PC-3 (cell line): ENCODE measurements at regions not wholly inside any gene's neighbourhood (a gene's known extent, or its start where the extent isn't known, plus 50 kb on each side); places are given as distances from the start of the nearest gene placed in this dataset.

Source experiments
- ATAC-seq: fragments of 200-7000 bp; cut with Tn5 transposase; 2 replicates; pipeline ENCODE4 v1.9.1; 2020; ENCODE audit warnings: mild to moderate bottlenecking, moderate library complexity
- BruUV-seq: library from RNA; stranded (reverse); fragments of 400-500 nt; replicated peaks from 2 replicates; lab custom pipeline; 2021; lab: Mats Ljungman, UMichigan
- CTCF ChIA-PET: fragments of 300-600 bp; sonication (Branson Sonifier 250); formaldehyde crosslinking; loops from one replicate; lab custom pipeline; 2022; ENCODE audit warnings: antibody characterized with exemption; lab: Charles Lee
- POLR2A ChIA-PET: fragments of 300-600 bp; sonication (Branson Sonifier 250); formaldehyde crosslinking; loops from one replicate; lab custom pipeline; 2022; ENCODE audit warnings: antibody characterized with exemption; ENCODE audit not compliant: unreplicated experiment; lab: Charles Lee
- DNase-seq: peaks from one replicate; pipeline ENCODE4 v3.0.0-alpha.2; 2015
- H2AFZ ChIP-seq: fragments of 300-600 bp; sonication (generic); 2 replicates; pipeline ENCODE4 v1.6.0; 2016; ENCODE audit warnings: antibody characterized with exemption, low read length
- H3F3A ChIP-seq: fragments of 300-600 bp; sonication (generic); one replicate; pipeline ENCODE4 v1.6.0; 2017; ENCODE audit warnings: antibody characterized with exemption, low read length, control low read depth, mild to moderate bottlenecking; ENCODE audit not compliant: unreplicated experiment
- H3K27ac ChIP-seq: fragments of 300-600 bp; sonication (generic); 2 replicates; pipeline ENCODE4 v1.5.1; 2016; ENCODE audit warnings: mild to moderate bottlenecking, low read length
- H3K27me3 ChIP-seq: fragments of 300-600 bp; sonication (generic); 2 replicates; pipeline ENCODE4 v1.6.1; 2016; ENCODE audit warnings: low read length, mixed read lengths
- H3K36me3 ChIP-seq: fragments of 300-600 bp; sonication (generic); 2 replicates; pipeline ENCODE4 v1.6.1; 2016; ENCODE audit warnings: low read depth, mixed run types, low read length, mixed read lengths
- H3K4me1 ChIP-seq: fragments of 300-600 bp; sonication (generic); 2 replicates; pipeline ENCODE4 v1.5.1; 2016; ENCODE audit warnings: low read length; ENCODE audit not compliant: insufficient read depth
- H3K4me2 ChIP-seq: fragments of 300-600 bp; sonication (generic); 2 replicates; pipeline ENCODE4 v1.6.0; 2016; ENCODE audit warnings: low read length
- H3K4me3 ChIP-seq: fragments of 300-600 bp; sonication (generic); 2 replicates; pipeline ENCODE4 v1.5.1; 2016; ENCODE audit warnings: mild to moderate bottlenecking, low read length, mixed read lengths
- H3K79me2 ChIP-seq: fragments of 300-600 bp; sonication (generic); 2 replicates; pipeline ENCODE4 v1.6.1; 2017; ENCODE audit warnings: low read length, mixed read lengths
- H3K9ac ChIP-seq: fragments of 300-600 bp; sonication (generic); 2 replicates; pipeline ENCODE4 v1.6.0; 2016; ENCODE audit warnings: mild to moderate bottlenecking, low read length
- H3K9me2 ChIP-seq: fragments of 300-600 bp; sonication (generic); replicated peaks from 2 replicates; pipeline ENCODE4 v1.6.1; 2016; ENCODE audit warnings: mixed run types, low read length, mixed read lengths
- H3K9me3 ChIP-seq: fragments of 300-600 bp; sonication (generic); 2 replicates; pipeline ENCODE4 v1.6.1; 2016; ENCODE audit warnings: low read length, mixed read lengths
- H4K20me1 ChIP-seq: fragments of 300-600 bp; sonication (generic); 2 replicates; pipeline ENCODE4 v1.6.1; 2016; ENCODE audit warnings: low read length, mixed read lengths
- CTCF ChIP-seq: fragments of 300-600 bp; sonication (generic); conservative IDR thresholded peaks from 2 replicates; pipeline ENCODE4 v1.5.1; 2017; ENCODE audit warnings: antibody characterized with exemption, low read depth, mild to moderate bottlenecking, low read length
- EZH2 ChIP-seq: fragments of 300-600 bp; sonication (generic); IDR thresholded peaks from one replicate; pipeline ENCODE4 v1.6.1; 2017; ENCODE audit warnings: antibody characterized with exemption, mild to moderate bottlenecking, low read length; ENCODE audit not compliant: unreplicated experiment
- EZH2phosphoT487 ChIP-seq: fragments of 300-600 bp; sonication (generic); IDR thresholded peaks from 2 replicates; pipeline ENCODE4 v1.6.1; 2018; ENCODE audit warnings: mild to moderate bottlenecking, antibody characterized with exemption, low read length, borderline replicate concordance
- intact Hi-C: fragments of 100-400 bp; cut with micrococcal nuclease; formaldehyde crosslinking; loops from 2 replicates; pipeline ENCODE4 v1.9.0; 2023

GRCh38 chr15:93158097-93158900 lies 69.3 kb upstream of the RGMA start:
- intact Hi-C loops: no loop called here
- no TSS peak for BruUV-seq
- Histone ChIP-seq H3K9me3 (no peaks in the 10 kb centered on the region), H3K27me3 (peaks cover 54% of the 10 kb centered on the region), H3K27ac (no peak overlapping the region), H3K4me1 (no peaks in the 10 kb centered on the region), H3F3A (no peaks in the 10 kb centered on the region), H3K36me3 (no peaks in the 10 kb centered on the region), H2AFZ (no peak overlapping the region), H3K9ac (no peak overlapping the region), H3K4me3 (no peak overlapping the region), H3K79me2 (no peaks in the 10 kb centered on the region), H4K20me1 (no peaks in the 10 kb centered on the region), H3K4me2 (no peak overlapping the region), H3K9me2 (no peaks in the 10 kb centered on the region)
- no peak for DNase-seq
- POLR2A ChIA-PET: no interaction called here
- TF ChIP-seq EZH2phosphoT487 (no peak), CTCF (no peak), EZH2 (no peak)
- ATAC-seq: no peak
- CTCF ChIA-PET: no interaction called here

DNA sequence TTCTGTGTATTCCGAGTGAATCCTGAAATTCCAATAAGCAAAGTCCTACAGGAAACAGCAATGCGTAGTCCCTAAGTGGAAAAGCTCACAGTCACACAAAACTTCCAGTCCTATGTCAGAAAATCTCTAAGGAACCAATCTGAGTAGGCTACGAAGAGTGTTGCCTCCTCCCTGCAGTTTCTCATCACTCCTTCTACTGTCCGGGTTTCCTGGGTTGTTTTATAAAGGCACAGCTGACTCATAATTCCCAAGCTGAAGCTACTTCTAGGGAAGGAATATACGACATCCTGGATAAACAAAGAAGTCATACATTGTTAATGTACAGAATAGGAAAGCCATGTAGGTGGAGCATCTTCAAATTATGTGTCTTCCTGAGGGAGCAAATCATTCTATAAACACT lies 65.7 kb upstream of the RGMA start:
- ChIA-PET CTCF (no interaction called here), POLR2A (no interaction called here)
- H3K9me3 ChIP-seq: no peaks in the 10 kb centered on the region
- H3K4me3 ChIP-seq: no peak overlapping the region
- BruUV-seq: no TSS peak
- peaks cover 42% of the 10 kb centered on the region for H3K27me3 ChIP-seq
- no peak overlapping the region for H2AFZ ChIP-seq
- DNase-seq: peak; percentile 37
- H3K4me1 ChIP-seq: no peaks in the 10 kb centered on the region
- H3K27ac ChIP-seq: no peak overlapping the region
- ATAC-seq: 0 out of 2 replicates have a peak, but pooled peaks have one; percentile 18
- H3K4me2 ChIP-seq: no peak overlapping the region
- H3K9ac ChIP-seq: no peak overlapping the region
- intact Hi-C loops: no loop called here
- no peak for TF ChIP-seq CTCF
- TF ChIP-seq EZH2: no peak
- no peak for TF ChIP-seq EZH2phosphoT487
- H4K20me1 ChIP-seq: no peaks in the 10 kb centered on the region
- H3K79me2 ChIP-seq: no peaks in the 10 kb centered on the region
- no peaks in the 10 kb centered on the region for H3K9me2 ChIP-seq
- no peaks in the 10 kb centered on the region for H3K36me3 ChIP-seq
- no peaks in the 10 kb centered on the region for H3F3A ChIP-seq

DNA sequence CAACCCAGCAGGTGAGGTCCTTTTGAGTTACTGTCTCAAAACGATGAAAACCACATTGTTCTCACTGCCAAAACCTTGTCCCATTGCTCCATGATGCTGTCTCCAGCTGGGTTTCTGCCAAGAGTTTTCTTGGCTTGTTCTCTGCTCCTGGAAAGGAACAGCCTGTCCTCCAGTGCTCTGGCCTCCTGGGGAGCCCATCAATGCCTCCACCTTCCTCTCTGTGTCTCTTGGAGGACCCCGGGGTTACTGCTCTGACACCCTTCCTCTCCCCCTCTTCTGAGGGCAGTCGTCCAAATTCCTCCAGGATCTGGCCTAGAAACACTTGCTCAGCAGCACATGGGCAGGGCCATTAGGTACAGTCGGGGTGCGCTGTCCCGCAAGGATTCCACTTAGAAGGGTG lies 63.9 kb upstream of the RGMA start:
- no peak for DNase-seq
- H3F3A ChIP-seq: no peaks in the 10 kb centered on the region
- no peaks in the 10 kb centered on the region for H3K79me2 ChIP-seq
- intact Hi-C loops: no loop called here
- no peak overlapping the region for H3K4me3 ChIP-seq
- H4K20me1 ChIP-seq: no peaks in the 10 kb centered on the region
- no peak overlapping the region for H3K27ac ChIP-seq
- no peaks in the 10 kb centered on the region for H3K9me3 ChIP-seq
- H3K4me2 ChIP-seq: no peak overlapping the region
- BruUV-seq: no TSS peak
- H2AFZ ChIP-seq: no peak overlapping the region
- ChIA-PET CTCF (no interaction called here), POLR2A (no interaction called here)
- no peaks in the 10 kb centered on the region for H3K36me3 ChIP-seq
- no peaks in the 10 kb centered on the region for H3K9me2 ChIP-seq
- ATAC-seq: no peak
- no peaks in the 10 kb centered on the region for H3K4me1 ChIP-seq
- H3K9ac ChIP-seq: no peak overlapping the region
- H3K27me3 ChIP-seq: peaks cover 30% of the 10 kb centered on the region
- TF ChIP-seq EZH2phosphoT487: no peak
- TF ChIP-seq CTCF: no peak
- TF ChIP-seq EZH2: no peak
